A549 (cell line): ENCODE measurements at regions not wholly inside any gene's neighbourhood (a gene's known extent, or its start where the extent isn't known, plus 50 kb on each side); places are given as distances from the start of the nearest gene placed in this dataset.

Source experiments
- ATAC-seq, 2 experiments: fragments of 200-7000 bp in 1 of 2; fragments of >200 bp in 1 of 2; cut with Nextera tagmentation in 1 of 2; cut with Tn5 transposase in 1 of 2; 3 replicates each; pipeline versions ENCODE4 v1.8.0 to v1.9.1; 2018 to 2020; ENCODE audit warnings: mild to moderate bottlenecking in 1 of 2, moderate library complexity in 1 of 2
- CTCF ChIA-PET: fragments of 300-600 bp; sonication (Branson Sonifier 250); formaldehyde crosslinking; extraction: SDS; loops from one replicate; lab custom pipeline; 2021; ENCODE audit warnings: antibody characterized with exemption, inconsistent platforms; lab: Yijun Ruan, JAX
- POLR2A ChIA-PET: fragments of 350-600 bp; formaldehyde crosslinking; extraction: SDS; loops from one replicate; lab custom pipeline; 2021; ENCODE audit warnings: antibody characterized with exemption, inconsistent platforms; lab: Yijun Ruan, JAX
- DNase-seq, 2 experiments: peaks; one replicate each; pipeline versions ENCODE4 v3.0.0 to v3.0.0-alpha.2; 2011 to 2016; ENCODE audit warnings: low read depth in 1 of 2, low spot score in 1 of 2
- FAIRE-seq: peaks from 2 replicates; lab custom pipeline; 2011; peaks lifted over from hg19 to GRCh38; lab: Jason Lieb, UNC
- H3K27ac ChIP-seq, 2 experiments: fragments of >200 bp; sonication (Bioruptor Twin); formaldehyde crosslinking; 3 replicates each; pipeline ENCODE4 v1.5.1; 2016 to 2017
- H3K4me1 ChIP-seq: fragments of >200 bp; sonication (Bioruptor Twin); formaldehyde crosslinking; 3 replicates; pipeline ENCODE4 v1.6.1; 2016
- H3K4me2 ChIP-seq: fragments of >200 bp; sonication (Bioruptor Twin); formaldehyde crosslinking; 3 replicates; pipeline ENCODE4 v1.6.1; 2016
- H3K4me3 ChIP-seq: fragments of >200 bp; sonication (Bioruptor Twin); formaldehyde crosslinking; 3 replicates; pipeline ENCODE4 v1.5.1; 2016
- H3K9me3 ChIP-seq: fragments of >200 bp; sonication (Bioruptor Twin); formaldehyde crosslinking; 3 replicates; pipeline ENCODE4 v1.6.1; 2016
- BHLHE40 ChIP-seq: IDR thresholded peaks from 2 replicates; pipeline ENCODE4 v1.6.1; 2012; ENCODE audit warnings: low read depth, low read length, inconsistent platforms
- CBX2 ChIP-seq: fragments of 200-600 bp; sonication (generic); IDR thresholded peaks from 2 replicates; pipeline ENCODE4 v1.6.1; 2016; ENCODE audit warnings: low read depth, mild to moderate bottlenecking, borderline replicate concordance
- CEBPB ChIP-seq, 2 experiments: fragments of >200 bp in 1 of 2; sonication (Bioruptor Twin) in 1 of 2; formaldehyde crosslinking in 1 of 2; IDR thresholded peaks; 2 replicates each; pipeline ENCODE4 v1.6.1; 2012 to 2016
- CHD4 ChIP-seq: fragments of 200-600 bp; sonication (generic); IDR thresholded peaks from 2 replicates; pipeline ENCODE4 v1.6.1; 2016; ENCODE audit warnings: antibody characterized with exemption, mild to moderate bottlenecking, borderline replicate concordance
- E2F6 ChIP-seq: IDR thresholded peaks from 2 replicates; pipeline ENCODE4 v1.6.1; 2012; ENCODE audit warnings: low read depth, borderline replicate concordance
- EHMT2 ChIP-seq: fragments of 200-600 bp; sonication (generic); IDR thresholded peaks from 2 replicates; pipeline ENCODE4 v1.6.1; 2016; ENCODE audit warnings: antibody characterized with exemption, low read depth, mild to moderate bottlenecking, moderate library complexity
- EP300 ChIP-seq, 2 experiments: fragments of >200 bp; sonication (Bioruptor Twin); formaldehyde crosslinking; IDR thresholded peaks; 2 replicates in 1 of 2; 3 replicates in 1 of 2; pipeline ENCODE4 v1.6.1; 2016 to 2017
- ESRRA ChIP-seq: fragments of 150-350 bp; IDR thresholded peaks from 2 replicates; pipeline ENCODE4 v1.6.1; 2014; ENCODE audit warnings: mild to moderate bottlenecking, low read length, borderline replicate concordance
- FOSB ChIP-seq: fragments of 250-450 bp; sonication (Bioruptor Pico); IDR thresholded peaks from 2 replicates; pipeline ENCODE4 v1.5.0; 2020; ENCODE audit warnings: mild to moderate bottlenecking, moderate library complexity
- FOSL2 ChIP-seq, 2 experiments: fragments of 450-650 bp in 1 of 2; fragments of >200 bp in 1 of 2; sonication (Bioruptor Twin) in 1 of 2; formaldehyde crosslinking; IDR thresholded peaks; 2 replicates each; pipeline versions ENCODE4 v1.5.0 to v1.6.1; 2016 to 2020; ENCODE audit warnings: mild to moderate bottlenecking in 1 of 2, moderate library complexity in 1 of 2
- FOXS1 ChIP-seq: fragments of 250-450 bp; sonication (Bioruptor Pico); IDR thresholded peaks from 2 replicates; pipeline ENCODE4 v1.5.0; 2020; ENCODE audit warnings: mild to moderate bottlenecking, moderate library complexity
- HDAC2 ChIP-seq: fragments of 200-600 bp; sonication (generic); IDR thresholded peaks from 2 replicates; pipeline ENCODE4 v1.6.1; 2016
- HEYL ChIP-seq: fragments of 250-450 bp; sonication (Bioruptor Pico); IDR thresholded peaks from 2 replicates; pipeline ENCODE4 v1.8.0; 2021; ENCODE audit warnings: mild to moderate bottlenecking, moderate library complexity
- HOXA7 ChIP-seq: fragments of 250-450 bp; sonication (Bioruptor Pico); IDR thresholded peaks from 2 replicates; pipeline ENCODE4 v1.5.0; 2020; ENCODE audit warnings: mild to moderate bottlenecking, moderate library complexity
- HOXB13 ChIP-seq: fragments of 250-450 bp; sonication (Bioruptor Pico); IDR thresholded peaks from 2 replicates; pipeline ENCODE4 v1.5.0; 2020; ENCODE audit warnings: low read depth, mild to moderate bottlenecking, moderate library complexity
- HOXB5 ChIP-seq: fragments of 250-450 bp; sonication (Bioruptor Pico); IDR thresholded peaks from 2 replicates; pipeline ENCODE4 v1.5.0; 2020; ENCODE audit warnings: mild to moderate bottlenecking, moderate library complexity
- JUN ChIP-seq, 2 experiments: fragments of >200 bp; sonication (Bioruptor Twin); formaldehyde crosslinking; IDR thresholded peaks; 2 replicates in 1 of 2; 3 replicates in 1 of 2; pipeline ENCODE4 v1.6.1; 2016 to 2017
- JUNB ChIP-seq: fragments of >200 bp; sonication (Bioruptor Twin); formaldehyde crosslinking; IDR thresholded peaks from 2 replicates; pipeline ENCODE4 v1.6.1; 2016
- KDM1A ChIP-seq: fragments of 200-600 bp; sonication (generic); IDR thresholded peaks from 2 replicates; pipeline ENCODE4 v1.6.1; 2016; ENCODE audit warnings: low read depth, mild to moderate bottlenecking
- KDM5A ChIP-seq: fragments of 200-600 bp; sonication (generic); IDR thresholded peaks from 2 replicates; pipeline ENCODE4 v1.6.1; 2016; ENCODE audit warnings: antibody characterized with exemption, mild to moderate bottlenecking
- MAX ChIP-seq: IDR thresholded peaks from 2 replicates; pipeline ENCODE4 v1.6.1; 2012
- NR3C1 ChIP-seq: fragments of >200 bp; sonication (Bioruptor Twin); formaldehyde crosslinking; IDR thresholded peaks from 3 replicates; pipeline ENCODE4 v1.6.1; 2017
- PHF8 ChIP-seq: fragments of 200-600 bp; sonication (generic); IDR thresholded peaks from 2 replicates; pipeline ENCODE4 v1.6.1; 2016; ENCODE audit warnings: low read depth, mild to moderate bottlenecking, antibody characterized with exemption, moderate library complexity, borderline replicate concordance
- POLR2A ChIP-seq: IDR thresholded peaks from 2 replicates; pipeline ENCODE4 v1.6.1; 2012; ENCODE audit warnings: mild to moderate bottlenecking, low read length
- RAD21 ChIP-seq, 2 experiments: fragments of >200 bp in 1 of 2; sonication (Bioruptor Twin) in 1 of 2; formaldehyde crosslinking in 1 of 2; IDR thresholded peaks in 1 of 2; conservative IDR thresholded peaks in 1 of 2; 2 replicates in 1 of 2; 3 replicates in 1 of 2; pipeline ENCODE4 v1.6.1; 2012 to 2018; ENCODE audit warnings: inconsistent platforms in 1 of 2
- RCOR1 ChIP-seq: fragments of 150-350 bp; IDR thresholded peaks from 2 replicates; pipeline ENCODE4 v1.6.1; 2014; ENCODE audit warnings: antibody characterized with exemption, low read length, low read depth
- SMC3 ChIP-seq: fragments of >200 bp; sonication (Bioruptor Twin); formaldehyde crosslinking; IDR thresholded peaks from 3 replicates; pipeline ENCODE4 v1.6.1; 2018; ENCODE audit warnings: inconsistent platforms
- SREBF2 ChIP-seq: fragments of 450-650 bp; IDR thresholded peaks from 2 replicates; pipeline ENCODE4 v1.6.1; 2014; ENCODE audit warnings: mild to moderate bottlenecking, moderate library complexity
- TFCP2L1 ChIP-seq: fragments of 250-450 bp; sonication (Bioruptor Pico); IDR thresholded peaks from 2 replicates; pipeline ENCODE4 v1.5.0; 2021; ENCODE audit warnings: mild to moderate bottlenecking
- USF2 ChIP-seq: fragments of 450-650 bp; IDR thresholded peaks from 2 replicates; pipeline ENCODE4 v1.6.1; 2014; ENCODE audit warnings: antibody characterized with exemption
- ZNF302 ChIP-seq: fragments of 250-450 bp; sonication (Bioruptor Pico); IDR thresholded peaks from 2 replicates; pipeline ENCODE4 v1.9.0; 2021; ENCODE audit warnings: inconsistent platforms, mild to moderate bottlenecking, moderate library complexity
- WGBS: methylation state at CpG from one replicate; pipeline ENCODE4 v1.1.6; 2017; ENCODE audit errors: missing lambda C conversion rate; 5-methylcytosine and 5-hydroxymethylcytosine counted together
- TF ChIP-seq, protein P1 (sequence below): fragments of 150-350 bp; IDR thresholded peaks from 2 replicates; pipeline ENCODE4 v1.6.1; 2014; ENCODE audit warnings: low read depth, mild to moderate bottlenecking, low read length
- TF ChIP-seq, protein P2 (sequence below): fragments of 250-450 bp; sonication (Bioruptor Pico); IDR thresholded peaks from 2 replicates; pipeline ENCODE4 v1.5.0; 2021; ENCODE audit warnings: mild to moderate bottlenecking, moderate library complexity, borderline replicate concordance

- no peak overlapping the region for H3K27ac ChIP-seq
- WGBS: 7% methylated on average over 4 of the region's 4 CpGs
- no peaks in the 10 kb centered on the region for H3K9me3 ChIP-seq
- ATAC-seq (no peak), FAIRE-seq (no peak), DNase-seq (no peak)
- H3K4me3 ChIP-seq: no peak overlapping the region
- no peaks in the 10 kb centered on the region for H3K4me1 ChIP-seq
- POLR2A ChIA-PET: no interaction called here
- CTCF ChIA-PET: interaction anchor here (1.1 kb wide), 1 partner anchor 79 kb away, joined by 3 read pairs; no protein-coding TSS in a partner anchor
- no peak for TF ChIP-seq ESRRA
- TF ChIP-seq E2F6: no peak
- TF ChIP-seq JUN (IDR thresholded peaks at IDR 0.05): no peak
- no peak for TF ChIP-seq CHD4
- no peak for TF ChIP-seq SREBF2
- TF ChIP-seq MAX: no peak
- no peak for TF ChIP-seq SMC3
- TF ChIP-seq HEYL: no peak
- TF ChIP-seq HDAC2: no peak
- no peak for TF ChIP-seq HOXB13 (CRISPR knock-in tag)
- no peak for TF ChIP-seq ZNF302 (CRISPR knock-in tag)
- TF ChIP-seq RAD21 (conservative IDR thresholded peaks at IDR 0.05 in 1 of 2, IDR thresholded peaks at IDR 0.05 in 1 of 2): no peak
- TF ChIP-seq FOSB (CRISPR knock-in tag): no peak
- TF ChIP-seq FOSL2 (IDR thresholded peaks at IDR 0.05): no peak
- TF ChIP-seq FOSL2 (CRISPR knock-in tag; IDR thresholded peaks at IDR 0.05): no peak
- TF ChIP-seq CBX2: no peak
- no peak for TF ChIP-seq NR3C1
- TF ChIP-seq BHLHE40: no peak
- TF ChIP-seq POLR2A: no peak
- TF ChIP-seq KDM1A: no peak
- no peak for TF ChIP-seq EHMT2
- H3K4me2 ChIP-seq: no peak overlapping the region
These were observed 333.1 kb downstream of the DSEL start for GRCh38 chr18:67183398-67183797.

DNA sequence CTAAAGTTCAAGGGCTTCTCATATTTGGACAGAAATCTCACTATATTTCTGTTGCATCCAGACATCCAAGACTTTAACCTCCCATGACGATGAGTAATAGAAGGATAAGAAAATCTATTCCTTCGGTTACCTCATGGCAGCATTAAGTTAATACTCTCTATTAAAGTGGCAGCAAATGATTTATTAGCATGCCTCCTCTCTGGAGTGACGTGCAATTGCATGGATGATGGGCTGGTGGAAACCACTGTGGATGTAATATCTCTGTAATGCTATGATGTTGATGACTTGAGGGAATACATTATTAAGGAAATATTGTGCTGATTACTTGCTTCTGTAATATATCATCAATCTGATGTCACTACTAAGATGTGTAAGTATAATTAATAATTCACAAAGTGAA lies 336.8 kb downstream of the DSEL start:
- CTCF ChIA-PET: no interaction called here
- TF ChIP-seq ZNF302 (CRISPR knock-in tag): no peak
- no peak for TF ChIP-seq HOXA7 (CRISPR knock-in tag)
- TF ChIP-seq RCOR1: no peak
- no peak for TF ChIP-seq PHF8
- no peak for TF ChIP-seq KDM5A
- no peak for TF ChIP-seq USF2
- no peak for TF ChIP-seq EP300 (IDR thresholded peaks at IDR 0.05)
- TF ChIP-seq CEBPB (IDR thresholded peaks at IDR 0.05): no peak
- TF ChIP-seq JUNB: no peak
- TF ChIP-seq SMC3: no peak
- TF ChIP-seq JUN (IDR thresholded peaks at IDR 0.05): no peak
- TF ChIP-seq, protein P1, sequence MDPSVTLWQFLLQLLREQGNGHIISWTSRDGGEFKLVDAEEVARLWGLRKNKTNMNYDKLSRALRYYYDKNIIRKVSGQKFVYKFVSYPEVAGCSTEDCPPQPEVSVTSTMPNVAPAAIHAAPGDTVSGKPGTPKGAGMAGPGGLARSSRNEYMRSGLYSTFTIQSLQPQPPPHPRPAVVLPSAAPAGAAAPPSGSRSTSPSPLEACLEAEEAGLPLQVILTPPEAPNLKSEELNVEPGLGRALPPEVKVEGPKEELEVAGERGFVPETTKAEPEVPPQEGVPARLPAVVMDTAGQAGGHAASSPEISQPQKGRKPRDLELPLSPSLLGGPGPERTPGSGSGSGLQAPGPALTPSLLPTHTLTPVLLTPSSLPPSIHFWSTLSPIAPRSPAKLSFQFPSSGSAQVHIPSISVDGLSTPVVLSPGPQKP: no peak
- TF ChIP-seq, protein P2, sequence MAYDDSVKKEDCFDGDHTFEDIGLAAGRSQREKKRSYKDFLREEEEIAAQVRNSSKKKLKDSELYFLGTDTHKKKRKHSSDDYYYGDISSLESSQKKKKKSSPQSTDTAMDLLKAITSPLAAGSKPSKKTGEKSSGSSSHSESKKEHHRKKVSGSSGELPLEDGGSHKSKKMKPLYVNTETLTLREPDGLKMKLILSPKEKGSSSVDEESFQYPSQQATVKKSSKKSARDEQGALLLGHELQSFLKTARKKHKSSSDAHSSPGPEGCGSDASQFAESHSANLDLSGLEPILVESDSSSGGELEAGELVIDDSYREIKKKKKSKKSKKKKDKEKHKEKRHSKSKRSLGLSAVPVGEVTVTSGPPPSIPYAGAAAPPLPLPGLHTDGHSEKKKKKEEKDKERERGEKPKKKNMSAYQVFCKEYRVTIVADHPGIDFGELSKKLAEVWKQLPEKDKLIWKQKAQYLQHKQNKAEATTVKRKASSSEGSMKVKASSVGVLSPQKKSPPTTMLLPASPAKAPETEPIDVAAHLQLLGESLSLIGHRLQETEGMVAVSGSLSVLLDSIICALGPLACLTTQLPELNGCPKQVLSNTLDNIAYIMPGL: no peak
- no peak for TF ChIP-seq ESRRA
- TF ChIP-seq FOXS1 (CRISPR knock-in tag): no peak
- no peak for TF ChIP-seq FOSB (CRISPR knock-in tag)
- no peak for TF ChIP-seq RAD21 (conservative IDR thresholded peaks at IDR 0.05 in 1 of 2, IDR thresholded peaks at IDR 0.05 in 1 of 2)
- TF ChIP-seq TFCP2L1 (CRISPR knock-in tag): no peak
- no peak for TF ChIP-seq HOXB5 (CRISPR knock-in tag)
- no peak for TF ChIP-seq HDAC2
- WGBS: 14% methylated on average over 3 of the region's 3 CpGs
- H3K4me1 ChIP-seq: no peaks in the 10 kb centered on the region
- POLR2A ChIA-PET: no interaction called here
- FAIRE-seq: no peak
- no peak for ATAC-seq
- no peak for DNase-seq
- no peak overlapping the region for H3K4me3 ChIP-seq
- no peak overlapping the region for H3K27ac ChIP-seq
- H3K9me3 ChIP-seq: no peaks in the 10 kb centered on the region
- no peak overlapping the region for H3K4me2 ChIP-seq
